HEK293 (cell line): ENCODE measurements at regions not wholly inside any gene's neighbourhood (a gene's known extent, or its start where the extent isn't known, plus 50 kb on each side); places are given as distances from the start of the nearest gene placed in this dataset.

Experiments used
- CTCF ChIA-PET: fragments of 350-600 bp; formaldehyde crosslinking; extraction: SDS; loops from one replicate; lab custom pipeline; 2021; ENCODE audit warnings: antibody characterized with exemption; lab: Yijun Ruan, JAX
- POLR2A ChIA-PET: fragments of 300-600 bp; formaldehyde crosslinking; extraction: SDS; loops from one replicate; lab custom pipeline; 2020; ENCODE audit warnings: antibody characterized with exemption, inconsistent platforms; lab: Yijun Ruan, JAX
- H3K27ac ChIP-seq: fragments of 200-500 bp; sonication (Bioruptor generic); 2 replicates; pipeline ENCODE4 v1.5.1; 2014; ENCODE audit warnings: low read depth, low read length, control low read depth, inconsistent platforms; ENCODE audit errors: extremely low read depth
- H3K36me3 ChIP-seq, 2 experiments: fragments of 200-500 bp in 1 of 2; sonication (Bioruptor generic) in 1 of 2; 1 replicate in 1 of 2; 2 replicates in 1 of 2; pipeline ENCODE4 v1.5.1; 2014 to 2017; ENCODE audit warnings: inconsistent platforms in 2 of 2, low read length in 2 of 2; ENCODE audit not compliant: control insufficient read depth in 2 of 2, insufficient read depth in 1 of 2
- H3K4me1 ChIP-seq: fragments of 200-500 bp; sonication (Bioruptor generic); 2 replicates; pipeline ENCODE4 v1.5.1; 2014; ENCODE audit warnings: mild to moderate bottlenecking, low read length, inconsistent platforms; ENCODE audit not compliant: control insufficient read depth, insufficient read depth
- H3K4me3 ChIP-seq: 2 replicates; pipeline ENCODE4 v1.5.1; 2011; ENCODE audit warnings: low read depth, mild to moderate bottlenecking, control low read depth, low read length, moderate library complexity
- H3K9me3 ChIP-seq: fragments of 200-500 bp; sonication (Bioruptor generic); 2 replicates; pipeline ENCODE4 v1.5.1; 2014; ENCODE audit warnings: low read depth, low read length, inconsistent platforms; ENCODE audit not compliant: control insufficient read depth, insufficient read depth
- CTCF ChIP-seq: fragments of 450-650 bp; formaldehyde crosslinking; IDR thresholded peaks from 2 replicates; pipeline ENCODE4 v1.5.1; 2016; ENCODE audit warnings: missing biosample characterization, missing genetic modification characterization
- HIC1 ChIP-seq: fragments of 450-650 bp; formaldehyde crosslinking; IDR thresholded peaks from 2 replicates; pipeline ENCODE4 v1.5.1; 2016; ENCODE audit warnings: missing biosample characterization, missing genetic modification characterization
- KLF17 ChIP-seq: fragments of 450-650 bp; formaldehyde crosslinking; IDR thresholded peaks from 2 replicates; pipeline ENCODE4 v1.5.1; 2016; ENCODE audit warnings: missing biosample characterization, missing genetic modification characterization
- KLF8 ChIP-seq: fragments of 450-650 bp; formaldehyde crosslinking; IDR thresholded peaks from 2 replicates; pipeline ENCODE4 v1.5.1; 2016; ENCODE audit warnings: missing biosample characterization, missing genetic modification characterization
- PRDM1 ChIP-seq: fragments of 450-650 bp; formaldehyde crosslinking; IDR thresholded peaks from 2 replicates; pipeline ENCODE4; 2016; ENCODE audit warnings: missing biosample characterization, missing genetic modification characterization
- ZBTB10 ChIP-seq: fragments of 450-650 bp; formaldehyde crosslinking; IDR thresholded peaks from 2 replicates; pipeline ENCODE4 v1.5.1; 2016; ENCODE audit warnings: missing biosample characterization, missing genetic modification characterization
- ZNF16 ChIP-seq: fragments of 450-650 bp; formaldehyde crosslinking; IDR thresholded peaks from 2 replicates; pipeline ENCODE4 v1.5.1; 2016; ENCODE audit warnings: low read depth, missing biosample characterization, missing genetic modification characterization
- ZNF19 ChIP-seq: fragments of 450-650 bp; formaldehyde crosslinking; IDR thresholded peaks from 2 replicates; pipeline ENCODE4; 2016; ENCODE audit warnings: missing biosample characterization, missing genetic modification characterization, low read depth
- ZNF2 ChIP-seq: fragments of 450-650 bp; formaldehyde crosslinking; IDR thresholded peaks from 2 replicates; pipeline ENCODE4 v1.5.1; 2016; ENCODE audit warnings: missing biosample characterization, missing genetic modification characterization
- ZNF449 ChIP-seq: fragments of 450-650 bp; formaldehyde crosslinking; IDR thresholded peaks from 2 replicates; pipeline ENCODE4 v1.5.1; 2017; ENCODE audit warnings: missing biosample characterization, mild to moderate bottlenecking, missing genetic modification characterization, moderate library complexity
- ZNF529 ChIP-seq: fragments of 450-650 bp; formaldehyde crosslinking; IDR thresholded peaks from 2 replicates; pipeline ENCODE4 v1.5.1; 2017; ENCODE audit warnings: missing genetic modification characterization, missing biosample characterization; ENCODE audit not compliant: insufficient replicate concordance
- ZNF580 ChIP-seq: fragments of 450-650 bp; formaldehyde crosslinking; IDR thresholded peaks from 2 replicates; pipeline ENCODE4 v1.5.1; 2016; ENCODE audit warnings: missing biosample characterization, missing genetic modification characterization
- ZNF585B ChIP-seq: fragments of 450-650 bp; formaldehyde crosslinking; IDR thresholded peaks from 2 replicates; pipeline ENCODE4 v1.5.1; 2016; ENCODE audit warnings: missing biosample characterization, missing genetic modification characterization
- ZNF654 ChIP-seq: fragments of 450-650 bp; formaldehyde crosslinking; IDR thresholded peaks from 2 replicates; pipeline ENCODE4 v1.5.1; 2016; ENCODE audit warnings: low read depth, missing biosample characterization, missing genetic modification characterization
- ZNF768 ChIP-seq: fragments of 450-650 bp; formaldehyde crosslinking; IDR thresholded peaks from 2 replicates; pipeline ENCODE4 v1.5.1; 2018; ENCODE audit warnings: missing biosample characterization, mild to moderate bottlenecking, missing genetic modification characterization
- ZNF830 ChIP-seq: fragments of 450-650 bp; IDR thresholded peaks from 2 replicates; pipeline ENCODE4 v1.5.0; 2018; ENCODE audit warnings: missing biosample characterization, missing genetic modification characterization, low read depth, mild to moderate bottlenecking, moderate library complexity
- ZSCAN18 ChIP-seq: fragments of 450-650 bp; formaldehyde crosslinking; IDR thresholded peaks from 2 replicates; pipeline ENCODE4 v1.5.1; 2016; ENCODE audit warnings: missing biosample characterization, missing genetic modification characterization
- ZSCAN5A ChIP-seq: fragments of 450-650 bp; formaldehyde crosslinking; IDR thresholded peaks from 2 replicates; pipeline ENCODE4 v1.5.1; 2016; ENCODE audit warnings: missing biosample characterization, missing genetic modification characterization

GRCh38 chr12:124510301-124510970 lies 57.0 kb downstream of the NCOR2 start:
- Histone ChIP-seq H3K4me3 (no peak overlapping the region), H3K9me3 (no peaks in the 10 kb centered on the region), H3K4me1 (peaks cover 27% of the 10 kb centered on the region), H3K27ac (no peak overlapping the region), H3K36me3 (peaks cover 0 to 7% of the 10 kb centered on the region in 2 experiments; a peak in 2 of 3 replicates)
- TF ChIP-seq KLF17 (tag by site-specific recombination), result peak; percentile 51
- TF ChIP-seq ZNF2 (tag by site-specific recombination), result 0 out of 2 replicates have a peak, but pooled peaks have one; percentile 20
- 0 out of 2 replicates have a peak, but pooled peaks have one; percentile 40 for TF ChIP-seq ZSCAN5A (tag by site-specific recombination)
- TF ChIP-seq KLF8 (tag by site-specific recombination), result 0 out of 2 replicates have a peak, but pooled peaks have one; percentile 10
- no peak for TF ChIP-seq ZNF529 (tag by site-specific recombination)
- no peak for TF ChIP-seq PRDM1 (tag by site-specific recombination)
- TF ChIP-seq ZNF449 (tag by site-specific recombination), result no peak
- no peak for TF ChIP-seq ZNF830 (tag by site-specific recombination)
- TF ChIP-seq HIC1 (tag by site-specific recombination), result 0 out of 2 replicates have a peak, but pooled peaks have one; percentile 18
- TF ChIP-seq ZNF16, result no peak
- TF ChIP-seq ZNF654 (tag by site-specific recombination), result peak; percentile 28
- no peak for TF ChIP-seq ZSCAN18 (tag by site-specific recombination)
- no peak for TF ChIP-seq ZBTB10 (tag by site-specific recombination)
- TF ChIP-seq ZNF585B, result no peak
- TF ChIP-seq ZNF768 (tag by site-specific recombination), result peak; percentile 99
- peak; percentile 54 for TF ChIP-seq CTCF (tag by site-specific recombination)
- peak; percentile 84 for TF ChIP-seq ZNF580 (tag by site-specific recombination)
- TF ChIP-seq ZNF19 (tag by site-specific recombination), result no peak
- POLR2A ChIA-PET, result no interaction called here
- CTCF ChIA-PET, result no interaction called here
